NCI-H1694 treated with DMSO at 0.1 percent for 48 hours (cell line): ENCODE measurements at regions not wholly inside any gene's neighbourhood (a gene's known extent, or its start where the extent isn't known, plus 50 kb on each side); places are given as distances from the start of the nearest gene placed in this dataset.
A peak's percentile ranks its signal among the peaks of the same experiment; 100 is the strongest.
"Not testable (repeated sequence)": the region's sequence is repeated elsewhere in the genome, so short reads cannot be mapped to it uniquely, and the experiment has no call there.

Source experiments
- DNase-seq: peaks from one replicate; lab custom pipeline; 2025; lab: John Stamatoyannopoulos, UW

GRCh38 chr13:60690604-60691003, 293.6 kb downstream of the TDRD3 start:
- no peak for DNase-seq

- no peak for DNase-seq
Measured at GRCh38 chr13:60689571-60689970, 292.6 kb downstream of the TDRD3 start.

GRCh38 chr13:60689076-60689475, 292.1 kb downstream of the TDRD3 start:
- no peak for DNase-seq

GRCh38 chr13:60679928-60680694, 283.1 kb downstream of the TDRD3 start:
- no peak for DNase-seq

- no peak for DNase-seq
Measured at GRCh38 chr13:60679131-60679530, 282.1 kb downstream of the TDRD3 start.

GRCh38 chr13:60671386-60671785, 274.4 kb downstream of the TDRD3 start:
- no peak for DNase-seq

- no peak for DNase-seq
Measured at GRCh38 chr13:60663788-60664187, 266.8 kb downstream of the TDRD3 start.

- no peak for DNase-seq
Measured at GRCh38 chr13:60662595-60662994, 265.6 kb downstream of the TDRD3 start.

- DNase-seq: no peak
Measured at GRCh38 chr13:60661521-60661920, 264.5 kb downstream of the TDRD3 start.

- DNase-seq: not testable (repeated sequence)
Measured at GRCh38 chr13:60657586-60657985, 260.6 kb downstream of the TDRD3 start.

GRCh38 chr13:60655256-60655655, 258.2 kb downstream of the TDRD3 start:
- no peak for DNase-seq

- no peak for DNase-seq
Measured at GRCh38 chr13:60654415-60654814, 257.4 kb downstream of the TDRD3 start.

- DNase-seq: no peak
Measured at GRCh38 chr13:60647547-60647946, 250.5 kb downstream of the TDRD3 start.

- DNase-seq: no peak
Measured at GRCh38 chr13:60646620-60647019, 249.6 kb downstream of the TDRD3 start.

- DNase-seq: no peak
Measured at GRCh38 chr13:60645676-60646075, 248.7 kb downstream of the TDRD3 start.

GRCh38 chr13:60642552-60642951, 245.5 kb downstream of the TDRD3 start:
- no peak for DNase-seq

GRCh38 chr13:60629158-60629557, 232.1 kb downstream of the TDRD3 start:
- DNase-seq: no peak

- DNase-seq: peak; percentile 17
Measured at GRCh38 chr13:60627071-60627686, 230.2 kb downstream of the TDRD3 start.
